Motor neuron (in vitro differentiated cells): ENCODE measurements at regions not wholly inside any gene's neighbourhood (a gene's known extent, or its start where the extent isn't known, plus 50 kb on each side); places are given as distances from the start of the nearest gene placed in this dataset.
"Not testable (repeated sequence)": the region's sequence is repeated elsewhere in the genome, so short reads cannot be mapped to it uniquely, and the experiment has no call there.

Experiments used
- ATAC-seq, 8 experiments: fragments of 200-7000 bp; cut with Tn5 transposase; replicated peaks in 6 of 8; 2 replicates each; pipeline ENCODE4 v1.8.0; 2021; ENCODE audit warnings: mild to moderate bottlenecking in 8 of 8, moderate library complexity in 8 of 8
- H3K27ac ChIP-seq, 2 donors: fragments of 250-450 bp; sonication (Bioruptor Pico); 2 replicates each; pipeline ENCODE4 v1.9.0; 2021; ENCODE audit warnings: antibody characterized with exemption in 2 of 2, mild to moderate bottlenecking in 2 of 2, moderate library complexity in 1 of 2
- H3K4me1 ChIP-seq, 2 donors: fragments of 250-450 bp; sonication (Bioruptor Pico); replicated peaks in 1 of 2; 2 replicates each; pipeline ENCODE4 v1.6.1; 2021; ENCODE audit warnings: antibody characterized with exemption in 2 of 2, mild to moderate bottlenecking in 2 of 2, moderate library complexity in 1 of 2
- H3K4me3 ChIP-seq, 5 donors: fragments of 250-450 bp; sonication (Bioruptor Pico); 2 replicates each; pipeline ENCODE4 v1.9.0; 2021; ENCODE audit warnings: antibody characterized with exemption in 5 of 5, mild to moderate bottlenecking in 5 of 5, moderate library complexity in 4 of 5
- WGBS, 10 experiments: fragments of 450-650 bp; shearing (Covaris generic); methylation state at CpG; one replicate each; pipeline ENCODE4 v1.0.0; 2022; 5-methylcytosine and 5-hydroxymethylcytosine counted together
- in situ Hi-C, 9 experiments: fragments of 400-800 bp; cut with MboI; loops; one replicate each; pipeline ENCODE4 v1.15.0; 2021; ENCODE audit warnings: low sequenced_read_pairs in 9 of 9, low pct_unique_long_range_greater_than_20kb in 2 of 9; ENCODE audit not compliant: unreplicated experiment in 9 of 9

- 0 to 100% (median 37%) methylated on average over 1 of the region's 1 CpG; no CpG with 5 or more reads in 2 of the 10 experiments for WGBS, 10 experiments
- in situ Hi-C loops: loop anchor here in 1 of 9 experiments (25.0 kb wide), 1 partner anchor 135 kb away; no protein-coding TSS in a partner anchor
- no peaks in the 10 kb centered on the region for H3K4me1 ChIP-seq
- no peak overlapping the region for H3K4me3 ChIP-seq
- no peak for ATAC-seq
- H3K27ac ChIP-seq: no peak overlapping the region
Observed at GRCh38 chr1:100597061-100597741, 59.3 kb downstream of the GPR88 start.

- no peak for ATAC-seq
- WGBS, 10 experiments: 0 to 100% (median 91%) methylated on average over 1 to 4 of the region's 4 CpGs
- Histone ChIP-seq H3K4me3 (no peak overlapping the region), H3K4me1 (no peaks in the 10 kb centered on the region), H3K27ac (no peak overlapping the region)
- in situ Hi-C loops: loop anchor here in 1 of 9 experiments (25.0 kb wide), 1 partner anchor 135 kb away; no protein-coding TSS in a partner anchor
Observed at GRCh38 chr1:100597784-100598183, 59.8 kb downstream of the GPR88 start.

- H3K27ac ChIP-seq, ATAC-seq, H3K4me1 ChIP-seq, H3K4me3 ChIP-seq: not testable (repeated sequence)
- in situ Hi-C loops: loop anchor here in 3 of 9 experiments (10.0 to 25.0 kb wide), 2 partner anchors 262 to 264 kb away; no protein-coding TSS in a partner anchor
- 75% methylated on average over 1 of the region's 2 CpGs; no CpG with 5 or more reads in 9 of the 10 experiments for WGBS, 10 experiments
Observed at GRCh38 chr1:100600377-100600776, 62.4 kb downstream of the GPR88 start.

- H3K27ac ChIP-seq, H3K4me1 ChIP-seq, ATAC-seq, H3K4me3 ChIP-seq: not testable (repeated sequence)
- in situ Hi-C loops: loop anchor here in 3 of 9 experiments (10.0 to 25.0 kb wide), 2 partner anchors 260 to 263 kb away; no protein-coding TSS in a partner anchor
- 63 to 75% methylated on average over 1 of the region's 1 CpG; no CpG with 5 or more reads in 8 of the 10 experiments for WGBS, 10 experiments
Observed at GRCh38 chr1:100602028-100602427, 64.1 kb downstream of the GPR88 start.

GRCh38 chr1:100604372-100604771, 66.4 kb downstream of the GPR88 start:
- Histone ChIP-seq H3K4me1 (no peaks in the 10 kb centered on the region), H3K4me3 (no peak overlapping the region), H3K27ac (no peak overlapping the region)
- in situ Hi-C loops: loop anchor here in 3 of 9 experiments (10.0 to 25.0 kb wide), 2 partner anchors 258 to 260 kb away; no protein-coding TSS in a partner anchor
- 0 to 83% (median 60%) methylated on average over 1 of the region's 1 CpG; no CpG with 5 or more reads in 3 of the 10 experiments for WGBS, 10 experiments
- no peak for ATAC-seq

GRCh38 chr1:100606438-100606837, 68.5 kb downstream of the GPR88 start:
- Histone ChIP-seq H3K27ac (no peak overlapping the region), H3K4me3 (no peak overlapping the region), H3K4me1 (no peaks in the 10 kb centered on the region)
- peak in 4 of 8 experiments; percentile 71 to 87 (median 80) for ATAC-seq
- WGBS, 10 experiments: 0 to 68% (median 42%) methylated on average over 1 to 3 of the region's 3 CpGs; no CpG with 5 or more reads in 3 of the 10 experiments
- in situ Hi-C loops: loop anchor here in 4 of 9 experiments (5.0 to 25.0 kb wide), 3 partner anchors 256 to 258 kb away; no protein-coding TSS in a partner anchor

GRCh38 chr1:100607628-100608240, 69.8 kb downstream of the GPR88 start:
- 57 to 100% (median 100%) methylated on average over 1 of the region's 1 CpG; no CpG with 5 or more reads in 5 of the 10 experiments for WGBS, 10 experiments
- H3K4me3 ChIP-seq: no peak overlapping the region
- no peak overlapping the region for H3K27ac ChIP-seq
- ATAC-seq: no peak
- no peaks in the 10 kb centered on the region for H3K4me1 ChIP-seq
- in situ Hi-C loops: loop anchor here in 4 of 9 experiments (5.0 to 25.0 kb wide), 3 partner anchors 255 to 257 kb away; no protein-coding TSS in a partner anchor

- H3K27ac ChIP-seq: no peak overlapping the region
- H3K4me1 ChIP-seq: no peaks in the 10 kb centered on the region
- ATAC-seq: no peak
- WGBS, 10 experiments: 71 to 100% (median 94%) methylated on average over 1 to 3 of the region's 3 CpGs; no CpG with 5 or more reads in 1 of the 10 experiments
- in situ Hi-C loops: loop anchor here in 4 of 9 experiments (5.0 to 25.0 kb wide), 3 partner anchors 252 to 255 kb away; no protein-coding TSS in a partner anchor
- no peak overlapping the region for H3K4me3 ChIP-seq
Observed at GRCh38 chr1:100609849-100610248, 71.9 kb downstream of the GPR88 start.

- in situ Hi-C loops: loop anchor here in 2 of 9 experiments (25.0 kb wide), 1 partner anchor 251 kb away; no protein-coding TSS in a partner anchor
- no peaks in the 10 kb centered on the region for H3K4me1 ChIP-seq
- no peak overlapping the region for H3K27ac ChIP-seq
- ATAC-seq: no peak
- H3K4me3 ChIP-seq: no peak overlapping the region
- WGBS, 10 experiments: 20 to 100% (median 78%) methylated on average over 1 to 3 of the region's 3 CpGs; no CpG with 5 or more reads in 1 of the 10 experiments
Observed at GRCh38 chr1:100611086-100611485, 73.1 kb downstream of the GPR88 start.

- ATAC-seq: no peak
- no peak overlapping the region for H3K4me3 ChIP-seq
- in situ Hi-C loops: loop anchor here in 2 of 9 experiments (25.0 kb wide), 1 partner anchor 250 kb away; no protein-coding TSS in a partner anchor
- H3K27ac ChIP-seq: no peak overlapping the region
- 60 to 100% (median 89%) methylated on average over 1 to 3 of the region's 3 CpGs for WGBS, 10 experiments
- H3K4me1 ChIP-seq: no peaks in the 10 kb centered on the region
Observed at GRCh38 chr1:100612540-100612939, 74.6 kb downstream of the GPR88 start.

- Histone ChIP-seq H3K4me1 (no peaks in the 10 kb centered on the region), H3K4me3 (no peak overlapping the region), H3K27ac (no peak overlapping the region)
- no peak for ATAC-seq
- WGBS, 10 experiments: 33 to 100% (median 82%) methylated on average over 1 to 3 of the region's 3 CpGs; no CpG with 5 or more reads in 2 of the 10 experiments
- in situ Hi-C loops: loop anchor here in 2 of 9 experiments (25.0 kb wide), 1 partner anchor 248 kb away; no protein-coding TSS in a partner anchor
Observed at GRCh38 chr1:100613817-100614559, 76.0 kb downstream of the GPR88 start.

GRCh38 chr1:100614570-100614969, 76.6 kb downstream of the GPR88 start:
- in situ Hi-C loops: loop anchor here in 2 of 9 experiments (25.0 kb wide), 1 partner anchor 248 kb away; no protein-coding TSS in a partner anchor
- H3K27ac ChIP-seq: no peak overlapping the region
- ATAC-seq: no peak
- WGBS, 10 experiments: 55 to 100% (median 74%) methylated on average over 1 to 6 of the region's 6 CpGs; no CpG with 5 or more reads in 1 of the 10 experiments
- no peaks in the 10 kb centered on the region for H3K4me1 ChIP-seq
- H3K4me3 ChIP-seq: no peak overlapping the region
